ENCODE measurements at regions not wholly inside any gene's neighbourhood (a gene's known extent, or its start where the extent isn't known, plus 50 kb on each side); places are given as distances from the start of the nearest gene placed in this dataset.

GRCh38 chr17:6233339-6233738 lies 163.2 kb downstream of the WSCD1 start:
- H3K9ac ChIP-seq (ENCODE audit: low read depth, low read length) = no peak overlapping the region
- H2BK5ac ChIP-seq (ENCODE audit: low read depth, low read length, poor library complexity, severe bottlenecking) = no peak overlapping the region
- H3K27ac ChIP-seq (ENCODE audit: insufficient read depth, low read length) = no peak overlapping the region
- no peak overlapping the region for H2AK5ac ChIP-seq (ENCODE audit: low read depth, low read length)
- H3K56ac ChIP-seq (ENCODE audit: extremely low read depth, insufficient read depth, low read length) = no peak overlapping the region
- no peak overlapping the region for H3K18ac ChIP-seq (ENCODE audit: low read depth, low read length)
- no peak overlapping the region for H3K23ac ChIP-seq (ENCODE audit: low read depth, low read length)
- no peak overlapping the region for H4K5ac ChIP-seq (ENCODE audit: low read depth, low read length)
- no peak overlapping the region for H2AK9ac ChIP-seq (replicated peaks; ENCODE audit: low read depth, low read length, poor library complexity)
- no peaks in the 10 kb centered on the region for H3K27me3 ChIP-seq (ENCODE audit: control insufficient read depth, insufficient read depth, low read length)
- H3K9me3 ChIP-seq (ENCODE audit: control insufficient read depth, insufficient read depth, low read length) = peaks cover 4% of the 10 kb centered on the region; the same call in 1 of the 2 replicates
- TF ChIP-seq SMC3 (IDR thresholded peaks at IDR 0.05; ENCODE audit: low read depth, low read length) = no peak
- no peak for TF ChIP-seq CHD1 (IDR thresholded peaks at IDR 0.05; ENCODE audit: low read depth, low read length)
- TF ChIP-seq RFX5 (IDR thresholded peaks at IDR 0.05; ENCODE audit: low read depth, low read length) = no peak
- TF ChIP-seq, protein P1, sequence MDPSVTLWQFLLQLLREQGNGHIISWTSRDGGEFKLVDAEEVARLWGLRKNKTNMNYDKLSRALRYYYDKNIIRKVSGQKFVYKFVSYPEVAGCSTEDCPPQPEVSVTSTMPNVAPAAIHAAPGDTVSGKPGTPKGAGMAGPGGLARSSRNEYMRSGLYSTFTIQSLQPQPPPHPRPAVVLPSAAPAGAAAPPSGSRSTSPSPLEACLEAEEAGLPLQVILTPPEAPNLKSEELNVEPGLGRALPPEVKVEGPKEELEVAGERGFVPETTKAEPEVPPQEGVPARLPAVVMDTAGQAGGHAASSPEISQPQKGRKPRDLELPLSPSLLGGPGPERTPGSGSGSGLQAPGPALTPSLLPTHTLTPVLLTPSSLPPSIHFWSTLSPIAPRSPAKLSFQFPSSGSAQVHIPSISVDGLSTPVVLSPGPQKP (IDR thresholded peaks at IDR 0.05; ENCODE audit: borderline replicate concordance, low read depth, low read length) = no peak
- TF ChIP-seq BHLHE40 (IDR thresholded peaks at IDR 0.05; ENCODE audit: low read depth, low read length) = no peak
- TF ChIP-seq MAZ (IDR thresholded peaks at IDR 0.05; ENCODE audit: borderline replicate concordance, low read depth, low read length) = no peak
- no peak overlapping the region for H4K91ac ChIP-seq (ENCODE audit: insufficient read depth, low read depth, low read length)
- no peak overlapping the region for H3K4ac ChIP-seq (ENCODE audit: low read depth, low read length)
- no peaks in the 10 kb centered on the region for H3K79me1 ChIP-seq (ENCODE audit: low read depth in 1 of 2, low read length in 2 of 2)
- no peak overlapping the region for H3K4me2 ChIP-seq (ENCODE audit: low read depth, low read length)
- no peaks in the 10 kb centered on the region for H3K36me3 ChIP-seq (ENCODE audit: control insufficient read depth, insufficient read depth, low read length)
- POLR2A ChIA-PET (ENCODE audit: unreplicated experiment) = no interaction called here
- dilution Hi-C loops (cut with HindIII; ENCODE audit: low sequenced_read_pairs, unreplicated experiment) (no loop called here), intact Hi-C loops (cut with micrococcal nuclease) (no loop called here), in situ Hi-C loops (cut with MboI; ENCODE audit: low sequenced_read_pairs) (no loop called here)
- no peak overlapping the region for H2AFZ ChIP-seq (replicated peaks; ENCODE audit: low read length, poor library complexity)
- 93% methylated on average over 3 of the region's 4 CpGs; no CpG with 5 or more reads in 1 of the 2 experiments for WGBS, 2 experiments (ENCODE audit: extremely low coverage in 2 of 2, insufficient read length in 1 of 2)
- no peak overlapping the region for H2BK15ac ChIP-seq (ENCODE audit: low read depth, low read length)
- no peak overlapping the region for H2BK20ac ChIP-seq (ENCODE audit: low read depth, low read length)
- no peak overlapping the region for H3K14ac ChIP-seq (replicated peaks; ENCODE audit: low read depth, low read length)
- DNase-seq (no peak), ATAC-seq (ENCODE audit: low read depth) (no peak)
- H3K4me3 ChIP-seq (ENCODE audit: insufficient read depth, low read depth, low read length) = no peak overlapping the region
- BruUV-seq (replicated peaks) = no TSS peak
- CTCF ChIA-PET = interaction anchor here (0.7 kb wide), 1 partner anchor 108 kb away, joined by 3 read pairs; no protein-coding TSS in a partner anchor
- H3K9me1 ChIP-seq (ENCODE audit: insufficient read depth, low read length) = no peaks in the 10 kb centered on the region
- H4K8ac ChIP-seq (ENCODE audit: low read depth in 2 of 2, low read length in 2 of 2) = no peak overlapping the region
- no peak overlapping the region for H2BK120ac ChIP-seq (ENCODE audit: low read depth, low read length)
- H4K20me1 ChIP-seq (ENCODE audit: insufficient read depth, low read length) = no peaks in the 10 kb centered on the region
- no peaks in the 10 kb centered on the region for H3K4me1 ChIP-seq (ENCODE audit: control insufficient read depth, insufficient read depth, low read length)

All from IMR-90 (cell line).